DND-41 (cell line): ENCODE measurements at regions not wholly inside any gene's neighbourhood (a gene's known extent, or its start where the extent isn't known, plus 50 kb on each side); places are given as distances from the start of the nearest gene placed in this dataset.

Experiments used
- ATAC-seq: fragments of 200-7000 bp; cut with Tn5 transposase; 3 replicates; pipeline ENCODE4 v1.9.1; 2021; ENCODE audit warnings: low read depth; ENCODE audit not compliant: insufficient read depth
- DNase-seq: peaks from one replicate; pipeline ENCODE4 v3.0.0-alpha.2; 2020
- H2AFZ ChIP-seq: 2 replicates; pipeline ENCODE4 v1.6.0; 2012; ENCODE audit warnings: low read depth, low read length
- H3K27ac ChIP-seq: 2 replicates; pipeline ENCODE4 v1.5.1; 2012; ENCODE audit warnings: low read length, inconsistent platforms
- H3K27me3 ChIP-seq: fragments of 200-600 bp; sonication (generic); 2 replicates; pipeline ENCODE4 v1.6.0; 2012; ENCODE audit warnings: low read length, mild to moderate bottlenecking, inconsistent platforms; ENCODE audit not compliant: insufficient read depth, poor library complexity
- H3K36me3 ChIP-seq: 2 replicates; pipeline ENCODE4 v1.5.1; 2012; ENCODE audit warnings: low read length, inconsistent platforms; ENCODE audit not compliant: insufficient read depth
- H3K4me1 ChIP-seq: 2 replicates; pipeline ENCODE4 v1.5.1; 2012; ENCODE audit warnings: mild to moderate bottlenecking, low read length; ENCODE audit not compliant: insufficient read depth
- H3K4me2 ChIP-seq: 2 replicates; pipeline ENCODE4 v1.6.0; 2012; ENCODE audit warnings: mild to moderate bottlenecking, moderate library complexity, low read length, inconsistent platforms; ENCODE audit not compliant: insufficient read depth
- H3K4me3 ChIP-seq, 2 experiments: fragments of 200-600 bp in 1 of 2; shearing (Covaris generic) in 1 of 2; 2 replicates each; pipeline ENCODE4 v1.5.1; 2012 to 2016; ENCODE audit warnings: inconsistent platforms in 2 of 2, low read length in 2 of 2, mild to moderate bottlenecking in 2 of 2, low read depth in 1 of 2, moderate library complexity in 1 of 2
- H3K79me2 ChIP-seq: 2 replicates; pipeline ENCODE4 v1.6.0; 2012; ENCODE audit warnings: low read length, inconsistent platforms; ENCODE audit not compliant: insufficient read depth
- H3K9ac ChIP-seq: 2 replicates; pipeline ENCODE4 v1.6.0; 2012; ENCODE audit warnings: low read depth, mild to moderate bottlenecking, inconsistent platforms, low read length, moderate library complexity
- H3K9me3 ChIP-seq: 2 replicates; pipeline ENCODE4 v1.5.1; 2012; ENCODE audit warnings: low read length, moderate library complexity, mild to moderate bottlenecking, inconsistent platforms; ENCODE audit not compliant: insufficient read depth, severe bottlenecking
- H4K20me1 ChIP-seq: 2 replicates; pipeline ENCODE4 v1.6.0; 2012; ENCODE audit warnings: low read length; ENCODE audit not compliant: insufficient read depth
- EZH2 ChIP-seq: IDR thresholded peaks from 3 replicates; pipeline ENCODE4 v1.6.1; 2012; ENCODE audit warnings: borderline replicate concordance, low read depth, mild to moderate bottlenecking, moderate library complexity, low read length, inconsistent platforms; ENCODE audit not compliant: severe bottlenecking
- TF ChIP-seq, protein P1 (sequence below): IDR thresholded peaks from 2 replicates; pipeline ENCODE4 v1.5.1; 2012; ENCODE audit warnings: borderline replicate concordance, low read length, moderate library complexity, mild to moderate bottlenecking; ENCODE audit not compliant: poor library complexity, severe bottlenecking; ENCODE audit errors: extremely low read depth

DNA sequence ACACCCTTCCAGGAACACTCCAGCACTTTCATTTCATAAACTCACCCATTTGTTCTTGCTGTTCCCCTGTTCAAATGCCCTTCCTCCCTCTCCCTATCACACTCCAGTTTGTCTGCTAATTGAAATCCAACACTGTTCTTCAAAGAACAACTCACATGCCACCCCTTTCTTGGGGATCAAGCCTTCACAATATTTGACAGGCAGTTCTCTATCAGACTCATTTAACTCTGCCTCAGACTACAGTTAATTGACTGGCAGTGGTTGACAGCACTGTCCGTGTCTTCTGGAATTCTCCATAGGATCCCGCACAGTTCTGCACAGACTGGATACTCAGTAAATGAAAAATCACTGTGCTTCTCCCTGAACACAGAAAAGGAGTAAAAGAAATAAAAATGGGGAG is 87.8 kb downstream of the PMP22 start:
- Histone ChIP-seq H3K4me3 (no peak overlapping the region), H3K36me3 (no peaks in the 10 kb centered on the region), H3K4me2 (no peak overlapping the region), H3K79me2 (no peaks in the 10 kb centered on the region), H2AFZ (no peak overlapping the region), H3K27me3 (peaks cover 14% of the 10 kb centered on the region), H3K9ac (no peak overlapping the region), H3K4me1 (no peaks in the 10 kb centered on the region), H4K20me1 (no peaks in the 10 kb centered on the region), H3K9me3 (no peaks in the 10 kb centered on the region), H3K27ac (no peak overlapping the region)
- TF ChIP-seq EZH2: no peak
- TF ChIP-seq, protein P1, sequence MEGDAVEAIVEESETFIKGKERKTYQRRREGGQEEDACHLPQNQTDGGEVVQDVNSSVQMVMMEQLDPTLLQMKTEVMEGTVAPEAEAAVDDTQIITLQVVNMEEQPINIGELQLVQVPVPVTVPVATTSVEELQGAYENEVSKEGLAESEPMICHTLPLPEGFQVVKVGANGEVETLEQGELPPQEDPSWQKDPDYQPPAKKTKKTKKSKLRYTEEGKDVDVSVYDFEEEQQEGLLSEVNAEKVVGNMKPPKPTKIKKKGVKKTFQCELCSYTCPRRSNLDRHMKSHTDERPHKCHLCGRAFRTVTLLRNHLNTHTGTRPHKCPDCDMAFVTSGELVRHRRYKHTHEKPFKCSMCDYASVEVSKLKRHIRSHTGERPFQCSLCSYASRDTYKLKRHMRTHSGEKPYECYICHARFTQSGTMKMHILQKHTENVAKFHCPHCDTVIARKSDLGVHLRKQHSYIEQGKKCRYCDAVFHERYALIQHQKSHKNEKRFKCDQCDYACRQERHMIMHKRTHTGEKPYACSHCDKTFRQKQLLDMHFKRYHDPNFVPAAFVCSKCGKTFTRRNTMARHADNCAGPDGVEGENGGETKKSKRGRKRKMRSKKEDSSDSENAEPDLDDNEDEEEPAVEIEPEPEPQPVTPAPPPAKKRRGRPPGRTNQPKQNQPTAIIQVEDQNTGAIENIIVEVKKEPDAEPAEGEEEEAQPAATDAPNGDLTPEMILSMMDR: no peak
- DNase-seq: no peak
- ATAC-seq: no peak

DNA sequence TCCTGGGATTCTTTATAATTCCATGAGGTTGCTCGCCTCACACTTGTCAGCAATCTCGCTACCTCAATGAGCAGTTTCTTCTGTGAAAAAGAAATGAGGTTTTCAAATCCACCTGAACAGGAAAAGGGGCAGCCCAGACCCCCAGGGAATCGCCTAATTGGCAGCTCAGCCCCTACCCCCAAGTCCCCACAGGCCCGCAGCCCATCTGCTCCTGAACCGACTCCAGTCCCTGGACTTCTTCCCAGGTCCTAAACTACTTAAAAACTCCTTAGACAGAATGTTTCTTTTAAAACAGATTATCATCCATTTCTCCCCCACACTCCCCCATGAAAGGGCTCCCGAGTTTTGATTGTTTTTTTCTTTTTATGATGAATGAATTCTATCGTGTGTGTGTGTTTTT is 89.8 kb downstream of the PMP22 start:
- H2AFZ ChIP-seq: no peak overlapping the region
- no peaks in the 10 kb centered on the region for H4K20me1 ChIP-seq
- H3K4me3 ChIP-seq: no peak overlapping the region
- H3K4me2 ChIP-seq: no peak overlapping the region
- no peaks in the 10 kb centered on the region for H3K79me2 ChIP-seq
- peaks cover 14% of the 10 kb centered on the region for H3K27me3 ChIP-seq
- no peaks in the 10 kb centered on the region for H3K36me3 ChIP-seq
- no peak for TF ChIP-seq EZH2
- TF ChIP-seq, protein P1: no peak
- DNase-seq (no peak), ATAC-seq (no peak)
- H3K27ac ChIP-seq: no peak overlapping the region
- H3K9me3 ChIP-seq: no peaks in the 10 kb centered on the region
- H3K9ac ChIP-seq: no peak overlapping the region
- no peaks in the 10 kb centered on the region for H3K4me1 ChIP-seq

GRCh38 chr17:15171167-15172047 is 93.7 kb downstream of the PMP22 start:
- peak; percentile 69 for ATAC-seq
- Histone ChIP-seq H3K9ac (no peak overlapping the region), H3K79me2 (no peaks in the 10 kb centered on the region), H3K4me1 (no peaks in the 10 kb centered on the region), H3K27ac (no peak overlapping the region), H3K4me3 (no peak overlapping the region), H3K9me3 (no peaks in the 10 kb centered on the region), H4K20me1 (no peaks in the 10 kb centered on the region), H3K27me3 (peaks cover 4% of the 10 kb centered on the region), H3K36me3 (no peaks in the 10 kb centered on the region), H3K4me2 (no peak overlapping the region), H2AFZ (no peak overlapping the region)
- no peak for TF ChIP-seq EZH2
- TF ChIP-seq, protein P1: peak; percentile 81
- peak; percentile 49 for DNase-seq
